Chondrocyte (in vitro differentiated cells): ENCODE measurements at regions not wholly inside any gene's neighbourhood (a gene's known extent, or its start where the extent isn't known, plus 50 kb on each side); places are given as distances from the start of the nearest gene placed in this dataset.
A peak's percentile ranks its signal among the peaks of the same experiment; 100 is the strongest.

ENCODE experiments used
- DNase-seq: peaks from one replicate; pipeline ENCODE4 v3.0.0; 2021; ENCODE audit warnings: mixed read lengths, low spot score
- H3K27ac Mint-ChIP-seq: one replicate; pipeline ENCODE4 v1.8.0; 2021; ENCODE audit warnings: mild to moderate bottlenecking, moderate library complexity, mixed read lengths; ENCODE audit not compliant: unreplicated experiment
- H3K27me3 Mint-ChIP-seq: 2 replicates; pipeline ENCODE4 v1.8.0; 2021; ENCODE audit warnings: low read depth, mixed read lengths
- H3K36me3 Mint-ChIP-seq: 2 replicates; pipeline ENCODE4 v1.8.0; 2021; ENCODE audit warnings: low read depth, mixed read lengths
- H3K4me1 Mint-ChIP-seq: 2 replicates; pipeline ENCODE4 v1.8.0; 2021; ENCODE audit warnings: low read depth, mild to moderate bottlenecking, mixed read lengths
- H3K4me3 Mint-ChIP-seq: one replicate; pipeline ENCODE4 v1.8.0; 2021; ENCODE audit warnings: mild to moderate bottlenecking, moderate library complexity, mixed read lengths; ENCODE audit not compliant: unreplicated experiment
- H3K9me3 Mint-ChIP-seq: 2 replicates; pipeline ENCODE4 v1.8.0; 2021; ENCODE audit warnings: low read depth, mixed read lengths
- CTCF ChIP-seq: fragments of 200-600 bp; sonication (generic); IDR thresholded peaks from 2 replicates; pipeline ENCODE4 v1.5.0; 2021; ENCODE audit warnings: antibody characterized with exemption, mild to moderate bottlenecking, moderate library complexity

DNA sequence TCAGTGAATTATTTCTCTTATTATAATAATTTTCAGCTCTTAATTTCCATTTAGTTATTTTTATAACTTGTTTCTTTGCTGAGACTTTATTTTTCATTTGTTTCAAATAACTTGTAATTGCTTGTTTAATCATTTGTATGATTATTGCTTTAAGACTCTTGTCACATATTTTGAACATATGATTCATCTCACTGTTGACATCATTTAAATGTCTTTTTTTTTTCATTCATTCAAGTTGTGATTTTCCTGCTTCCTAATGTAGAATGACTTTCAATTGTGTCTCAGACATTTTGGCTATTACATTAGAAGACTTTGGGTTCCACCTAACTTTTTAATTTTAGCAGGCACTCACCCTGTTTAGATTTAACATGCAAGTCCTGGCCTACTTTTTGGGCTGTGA is 234.8 kb upstream of the DIPK2B start:
- TF ChIP-seq CTCF: no peak
- DNase-seq: no peak
- Mint-ChIP-seq H3K27me3 (no peaks in the 10 kb centered on the region), H3K4me1 (peaks cover 27% of the 10 kb centered on the region), H3K4me3 (no peak overlapping the region), H3K27ac (peak overlapping the region; percentile 34), H3K36me3 (no peaks in the 10 kb centered on the region), H3K9me3 (peaks cover 24% of the 10 kb centered on the region)

DNA sequence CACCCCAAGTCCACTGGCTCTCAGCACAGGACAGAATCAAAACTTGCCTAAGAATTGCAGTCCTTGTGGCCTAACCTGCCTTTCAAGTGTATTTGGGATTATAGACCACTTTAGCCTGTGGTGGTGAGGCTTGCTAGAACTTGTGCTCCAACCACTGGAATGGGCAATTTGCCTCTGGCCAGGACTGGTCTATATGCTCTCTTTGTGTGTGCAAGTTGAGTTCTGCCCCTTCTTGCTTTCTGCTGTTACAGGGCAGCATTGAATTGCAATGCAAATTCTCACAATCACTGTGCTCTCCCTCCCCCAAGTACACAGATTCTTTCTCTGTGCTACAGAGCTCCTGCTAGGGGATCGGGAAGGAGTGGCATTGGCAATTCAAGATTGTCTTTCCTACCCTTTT is 233.6 kb upstream of the DIPK2B start:
- no peak for TF ChIP-seq CTCF
- peaks cover 29% of the 10 kb centered on the region for H3K9me3 Mint-ChIP-seq
- H3K27ac Mint-ChIP-seq: no peak overlapping the region
- DNase-seq: no peak
- no peaks in the 10 kb centered on the region for H3K36me3 Mint-ChIP-seq
- no peak overlapping the region for H3K4me3 Mint-ChIP-seq
- H3K4me1 Mint-ChIP-seq: peaks cover 25% of the 10 kb centered on the region
- no peaks in the 10 kb centered on the region for H3K27me3 Mint-ChIP-seq

- DNase-seq: no peak
- Mint-ChIP-seq H3K36me3 (no peaks in the 10 kb centered on the region), H3K4me1 (peaks cover 8% of the 10 kb centered on the region), H3K9me3 (peaks cover 33% of the 10 kb centered on the region), H3K27ac (no peak overlapping the region), H3K4me3 (no peak overlapping the region), H3K27me3 (no peaks in the 10 kb centered on the region)
- no peak for TF ChIP-seq CTCF
Measured at GRCh38 chrX:45428831-45429230, 228.2 kb upstream of the DIPK2B start.

DNA sequence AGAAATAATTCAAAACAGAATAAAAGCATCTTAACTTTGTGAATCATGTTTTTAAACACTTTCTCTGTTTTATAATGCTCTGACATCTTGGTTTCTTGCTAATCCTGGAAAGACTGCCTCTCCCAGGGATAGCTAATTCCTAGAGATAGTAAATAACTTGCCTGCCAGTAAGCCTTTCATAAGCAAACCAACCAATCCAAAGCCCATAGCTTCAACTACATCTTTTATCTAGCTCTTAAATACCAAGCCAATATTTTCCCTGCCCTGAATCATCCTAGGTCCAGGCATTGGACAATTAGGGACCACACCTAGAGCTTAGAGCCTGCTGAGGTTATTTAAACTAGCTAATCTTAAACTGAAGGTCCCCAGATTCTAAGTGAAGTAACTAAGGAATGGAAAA is 223.7 kb upstream of the DIPK2B start:
- Mint-ChIP-seq H3K4me1 (peaks cover 17% of the 10 kb centered on the region), H3K9me3 (peaks cover 29% of the 10 kb centered on the region)

GRCh38 chrX:45422216-45422925 is 221.7 kb upstream of the DIPK2B start:
- H3K9me3 Mint-ChIP-seq: peaks cover 29% of the 10 kb centered on the region
- H3K4me1 Mint-ChIP-seq: peaks cover 10% of the 10 kb centered on the region
- no peak overlapping the region for H3K4me3 Mint-ChIP-seq
- H3K27ac Mint-ChIP-seq: peak overlapping the region; percentile 15
- no peak for DNase-seq
- H3K27me3 Mint-ChIP-seq: no peaks in the 10 kb centered on the region
- TF ChIP-seq CTCF: no peak
- peaks cover 1% of the 10 kb centered on the region for H3K36me3 Mint-ChIP-seq

More for the DNA sequence above, 223.7 kb upstream of the DIPK2B start:
- Mint-ChIP-seq H3K27me3 (no peaks in the 10 kb centered on the region), H3K4me3 (no peak overlapping the region), H3K36me3 (peaks cover 1% of the 10 kb centered on the region), H3K27ac (no peak overlapping the region)
- DNase-seq: no peak
- TF ChIP-seq CTCF: no peak
